HUES48 (cell line): ENCODE measurements at regions not wholly inside any gene's neighbourhood (a gene's known extent, or its start where the extent isn't known, plus 50 kb on each side); places are given as distances from the start of the nearest gene placed in this dataset.

ENCODE experiments used
- H3K27ac ChIP-seq: one replicate; pipeline ENCODE4 v1.7.0; 2013; ENCODE audit warnings: low read depth, low read length, inconsistent platforms
- H3K27me3 ChIP-seq: 2 replicates; pipeline ENCODE4 v1.6.1; 2013; ENCODE audit warnings: mild to moderate bottlenecking, low read length; ENCODE audit not compliant: control insufficient read depth, insufficient read depth
- H3K36me3 ChIP-seq: 2 replicates; pipeline ENCODE4 v1.6.1; 2013; ENCODE audit warnings: low read length; ENCODE audit not compliant: control insufficient read depth, insufficient read depth
- H3K4me1 ChIP-seq: 2 replicates; pipeline ENCODE4 v1.6.1; 2013; ENCODE audit warnings: mild to moderate bottlenecking, low read length; ENCODE audit not compliant: control insufficient read depth, insufficient read depth
- H3K4me3 ChIP-seq: 2 replicates; pipeline ENCODE4 v1.5.1; 2013; ENCODE audit warnings: mild to moderate bottlenecking, low read depth, low read length
- H3K9ac ChIP-seq: 2 replicates; pipeline ENCODE4 v1.6.1; 2013; ENCODE audit warnings: mild to moderate bottlenecking, low read depth, low read length, moderate library complexity
- H3K9me3 ChIP-seq: 2 replicates; pipeline ENCODE4 v1.6.1; 2013; ENCODE audit warnings: low read length; ENCODE audit not compliant: control insufficient read depth, insufficient read depth

GRCh38 chr5:7053528-7054209 lies 340.4 kb downstream of the TENT4A start:
- Histone ChIP-seq H3K4me1 (no peaks in the 10 kb centered on the region), H3K9me3 (no peaks in the 10 kb centered on the region; the same call in 1 of the 2 replicates), H3K27me3 (no peaks in the 10 kb centered on the region), H3K27ac (no peak overlapping the region), H3K4me3 (no peak overlapping the region), H3K9ac (no peak overlapping the region), H3K36me3 (no peaks in the 10 kb centered on the region)

- Histone ChIP-seq H3K9me3 (no peaks in the 10 kb centered on the region), H3K36me3 (no peaks in the 10 kb centered on the region), H3K27ac (no peak overlapping the region), H3K27me3 (no peaks in the 10 kb centered on the region), H3K4me1 (no peaks in the 10 kb centered on the region), H3K9ac (no peak overlapping the region), H3K4me3 (no peak overlapping the region)
Measured at GRCh38 chr5:7066471-7067235, 329.3 kb upstream of the ADCY2 start.

- Histone ChIP-seq H3K27me3 (no peaks in the 10 kb centered on the region), H3K9ac (no peak overlapping the region), H3K27ac (no peak overlapping the region), H3K9me3 (no peaks in the 10 kb centered on the region), H3K4me1 (no peaks in the 10 kb centered on the region), H3K4me3 (no peak overlapping the region), H3K36me3 (no peaks in the 10 kb centered on the region)
Measured at GRCh38 chr5:7068156-7068555, 327.8 kb upstream of the ADCY2 start.

- Histone ChIP-seq H3K9me3 (no peaks in the 10 kb centered on the region), H3K36me3 (no peaks in the 10 kb centered on the region), H3K9ac (no peak overlapping the region), H3K4me3 (no peak overlapping the region), H3K27ac (no peak overlapping the region), H3K27me3 (no peaks in the 10 kb centered on the region), H3K4me1 (no peaks in the 10 kb centered on the region)
Measured at GRCh38 chr5:7068899-7069298, 327.0 kb upstream of the ADCY2 start.

GRCh38 chr5:7072188-7072587 lies 323.8 kb upstream of the ADCY2 start:
- H3K4me1 ChIP-seq = peaks cover 18% of the 10 kb centered on the region
- no peaks in the 10 kb centered on the region for H3K27me3 ChIP-seq
- H3K27ac ChIP-seq = no peak overlapping the region
- H3K4me3 ChIP-seq = no peak overlapping the region
- H3K9ac ChIP-seq = no peak overlapping the region
- no peaks in the 10 kb centered on the region for H3K9me3 ChIP-seq
- no peaks in the 10 kb centered on the region for H3K36me3 ChIP-seq

GRCh38 chr5:7073666-7074065 lies 322.3 kb upstream of the ADCY2 start:
- Histone ChIP-seq H3K27me3 (no peaks in the 10 kb centered on the region), H3K4me3 (no peak overlapping the region), H3K4me1 (peaks cover 26% of the 10 kb centered on the region), H3K9me3 (no peaks in the 10 kb centered on the region), H3K36me3 (no peaks in the 10 kb centered on the region), H3K27ac (no peak overlapping the region), H3K9ac (no peak overlapping the region)

- Histone ChIP-seq H3K27me3 (no peaks in the 10 kb centered on the region), H3K9ac (no peak overlapping the region), H3K4me1 (peaks cover 28% of the 10 kb centered on the region), H3K27ac (no peak overlapping the region), H3K36me3 (no peaks in the 10 kb centered on the region), H3K4me3 (no peak overlapping the region), H3K9me3 (no peaks in the 10 kb centered on the region)
Measured at GRCh38 chr5:7074176-7074575, 321.8 kb upstream of the ADCY2 start.

- H3K9ac ChIP-seq = no peak overlapping the region
Measured at GRCh38 chr5:7075470-7075869, 320.5 kb upstream of the ADCY2 start.

GRCh38 chr5:7078101-7078500 lies 317.8 kb upstream of the ADCY2 start:
- Histone ChIP-seq H3K36me3 (no peaks in the 10 kb centered on the region), H3K27me3 (no peaks in the 10 kb centered on the region), H3K4me1 (peaks cover 44% of the 10 kb centered on the region), H3K4me3 (no peak overlapping the region), H3K9me3 (no peaks in the 10 kb centered on the region), H3K9ac (no peak overlapping the region), H3K27ac (no peak overlapping the region)

More at GRCh38 chr5:7075470-7075869, 320.5 kb upstream of the ADCY2 start:
- H3K27me3 ChIP-seq = no peaks in the 10 kb centered on the region
- H3K4me3 ChIP-seq = no peak overlapping the region
- H3K4me1 ChIP-seq = peaks cover 41% of the 10 kb centered on the region
- H3K36me3 ChIP-seq = no peaks in the 10 kb centered on the region
- no peaks in the 10 kb centered on the region for H3K9me3 ChIP-seq
- no peak overlapping the region for H3K27ac ChIP-seq

- Histone ChIP-seq H3K4me3 (no peak overlapping the region), H3K36me3 (no peaks in the 10 kb centered on the region), H3K9ac (no peak overlapping the region), H3K9me3 (no peaks in the 10 kb centered on the region), H3K4me1 (peaks cover 44% of the 10 kb centered on the region), H3K27me3 (no peaks in the 10 kb centered on the region), H3K27ac (no peak overlapping the region)
Measured at GRCh38 chr5:7078901-7079300, 317.0 kb upstream of the ADCY2 start.

- no peaks in the 10 kb centered on the region for H3K36me3 ChIP-seq
- H3K4me1 ChIP-seq = peaks cover 32% of the 10 kb centered on the region
- no peak overlapping the region for H3K9ac ChIP-seq
- no peak overlapping the region for H3K4me3 ChIP-seq
- H3K9me3 ChIP-seq = no peaks in the 10 kb centered on the region
- no peak overlapping the region for H3K27ac ChIP-seq
- no peaks in the 10 kb centered on the region for H3K27me3 ChIP-seq
Measured at GRCh38 chr5:7080501-7080900, 315.4 kb upstream of the ADCY2 start.
